C4-2B (cell line): ENCODE measurements at regions not wholly inside any gene's neighbourhood (a gene's known extent, or its start where the extent isn't known, plus 50 kb on each side); places are given as distances from the start of the nearest gene placed in this dataset.
"Not testable (repeated sequence)": the region's sequence is repeated elsewhere in the genome, so short reads cannot be mapped to it uniquely, and the experiment has no call there.

ENCODE experiments used
- H3K27ac ChIP-seq: fragments of 450-650 bp; 2 replicates; pipeline ENCODE4 v1.5.1; 2017
- ZFX ChIP-seq: fragments of 450-650 bp; IDR thresholded peaks from 2 replicates; pipeline ENCODE4 v1.6.1; 2017
- TF ChIP-seq, protein P1 (sequence below): fragments of 450-650 bp; conservative IDR thresholded peaks from 2 replicates; pipeline ENCODE4 v1.5.1; 2017; ENCODE audit warnings: mild to moderate bottlenecking

DNA sequence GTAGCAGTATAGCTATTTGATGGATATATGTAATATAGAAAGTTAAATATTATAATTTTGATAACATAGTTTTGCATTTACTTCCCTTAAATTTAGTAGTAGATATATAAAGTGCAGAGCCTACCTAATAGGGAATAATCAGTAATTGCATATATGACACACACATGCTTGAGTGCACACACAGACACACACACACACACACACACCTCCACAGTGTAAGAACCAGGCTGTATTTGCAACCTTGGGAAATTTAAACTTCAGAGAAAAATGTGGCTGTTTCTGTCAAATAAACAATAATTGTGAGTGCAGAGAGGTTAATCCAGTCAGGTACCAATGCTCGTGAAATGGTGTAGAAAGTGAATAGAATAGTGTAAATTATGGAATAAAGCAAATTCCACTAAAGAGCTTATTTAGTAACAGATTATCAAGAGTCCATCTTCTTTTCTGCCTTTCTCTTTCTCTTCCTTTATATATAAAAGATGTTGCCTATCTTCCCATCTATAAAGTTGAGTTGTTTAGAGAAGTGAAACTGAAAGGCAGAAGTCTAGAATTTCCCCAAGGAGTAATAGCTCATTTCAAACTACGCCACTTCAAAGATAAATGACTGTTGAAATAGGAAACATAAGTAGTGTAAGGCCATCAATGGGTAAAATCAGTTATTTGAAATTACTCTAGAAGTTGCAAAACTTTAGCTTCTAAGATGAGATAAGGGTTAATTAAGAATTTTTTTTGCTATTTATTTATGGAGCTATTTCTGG lies 273.7 kb downstream of the SRGAP2C start:
- no peak overlapping the region for H3K27ac ChIP-seq
- TF ChIP-seq, protein P1, sequence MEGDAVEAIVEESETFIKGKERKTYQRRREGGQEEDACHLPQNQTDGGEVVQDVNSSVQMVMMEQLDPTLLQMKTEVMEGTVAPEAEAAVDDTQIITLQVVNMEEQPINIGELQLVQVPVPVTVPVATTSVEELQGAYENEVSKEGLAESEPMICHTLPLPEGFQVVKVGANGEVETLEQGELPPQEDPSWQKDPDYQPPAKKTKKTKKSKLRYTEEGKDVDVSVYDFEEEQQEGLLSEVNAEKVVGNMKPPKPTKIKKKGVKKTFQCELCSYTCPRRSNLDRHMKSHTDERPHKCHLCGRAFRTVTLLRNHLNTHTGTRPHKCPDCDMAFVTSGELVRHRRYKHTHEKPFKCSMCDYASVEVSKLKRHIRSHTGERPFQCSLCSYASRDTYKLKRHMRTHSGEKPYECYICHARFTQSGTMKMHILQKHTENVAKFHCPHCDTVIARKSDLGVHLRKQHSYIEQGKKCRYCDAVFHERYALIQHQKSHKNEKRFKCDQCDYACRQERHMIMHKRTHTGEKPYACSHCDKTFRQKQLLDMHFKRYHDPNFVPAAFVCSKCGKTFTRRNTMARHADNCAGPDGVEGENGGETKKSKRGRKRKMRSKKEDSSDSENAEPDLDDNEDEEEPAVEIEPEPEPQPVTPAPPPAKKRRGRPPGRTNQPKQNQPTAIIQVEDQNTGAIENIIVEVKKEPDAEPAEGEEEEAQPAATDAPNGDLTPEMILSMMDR: no peak
- no peak for TF ChIP-seq ZFX

DNA sequence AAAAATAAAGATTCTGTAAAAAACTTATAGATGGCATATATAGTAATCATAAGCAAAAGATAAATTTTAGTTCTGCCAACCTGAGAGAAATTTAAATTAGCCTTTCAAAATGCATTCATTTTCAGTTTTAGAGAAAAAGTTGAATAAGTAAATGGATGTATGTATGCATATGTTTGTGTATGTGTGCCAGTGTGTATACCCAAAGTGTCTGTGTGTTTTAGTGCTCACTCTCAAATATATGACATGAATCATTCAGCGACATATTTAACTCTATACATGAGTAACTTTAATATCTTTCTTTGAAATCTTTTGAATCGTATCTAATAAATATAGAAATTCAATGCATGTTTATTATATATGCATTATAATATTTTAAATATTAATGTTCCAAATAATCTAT lies 274.5 kb downstream of the SRGAP2C start:
- H3K27ac ChIP-seq: no peak overlapping the region
- TF ChIP-seq, protein P1: no peak
- no peak for TF ChIP-seq ZFX

DNA sequence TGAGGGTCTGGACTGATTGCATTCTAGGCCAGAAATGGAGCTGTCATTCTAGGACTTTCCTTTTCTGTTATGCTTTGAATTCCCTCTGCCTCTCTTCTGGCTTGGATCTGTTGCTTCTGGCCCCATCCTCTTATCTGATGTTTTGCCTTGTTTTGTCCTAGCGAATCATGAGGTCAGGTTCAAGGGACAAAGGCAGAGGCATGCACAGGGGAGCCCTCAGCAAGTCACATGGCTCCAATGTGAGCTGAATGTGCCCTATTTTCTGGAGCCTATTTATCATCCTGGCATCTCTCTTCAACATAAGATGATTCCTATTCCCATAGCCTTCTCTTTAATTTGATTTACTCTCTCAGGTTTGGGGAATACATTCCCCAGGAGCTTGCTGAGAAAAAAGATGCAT lies 284.6 kb downstream of the SRGAP2C start:
- H3K27ac ChIP-seq: not testable (repeated sequence)

DNA sequence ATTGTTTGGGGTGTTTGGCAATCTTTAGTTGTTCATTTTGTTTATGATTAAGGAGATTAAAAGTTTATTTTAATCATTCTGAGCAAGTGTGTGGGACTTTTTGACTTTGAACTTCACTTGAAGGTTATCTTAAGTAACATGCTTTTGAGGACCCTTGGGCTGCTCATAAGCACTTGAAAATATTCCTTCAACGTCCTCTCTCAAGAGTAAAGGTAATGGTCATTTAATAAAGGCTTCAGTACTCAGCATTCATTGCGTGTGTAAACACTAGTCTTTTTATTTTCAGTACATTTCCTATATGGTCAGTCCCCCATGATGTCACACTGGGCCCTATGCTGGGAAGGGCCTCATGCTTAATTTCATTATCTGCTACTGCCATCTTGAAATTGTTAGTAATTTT lies 285.6 kb downstream of the SRGAP2C start:
- H3K27ac ChIP-seq: not testable (repeated sequence)

DNA sequence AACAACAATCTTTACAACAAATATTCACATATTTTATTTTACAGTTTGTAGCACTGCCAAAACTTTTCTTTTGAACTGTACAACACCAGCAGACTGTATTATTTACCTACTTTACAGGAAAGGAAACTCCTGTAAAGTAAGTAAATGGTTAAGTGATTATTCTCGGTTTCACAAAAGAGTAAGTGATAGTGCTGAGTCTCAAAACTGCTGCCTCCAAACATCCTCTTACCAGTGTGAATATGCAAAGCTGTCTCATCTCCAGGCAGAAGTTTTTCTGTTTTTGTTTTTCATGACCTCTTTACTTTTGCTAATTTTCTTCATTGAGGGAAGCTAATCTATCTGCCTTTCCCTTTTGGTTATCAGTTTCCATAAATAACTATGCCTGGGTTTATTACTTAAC lies 286.7 kb downstream of the SRGAP2C start:
- TF ChIP-seq ZFX: no peak
- TF ChIP-seq, protein P1: no peak
- no peak overlapping the region for H3K27ac ChIP-seq

DNA sequence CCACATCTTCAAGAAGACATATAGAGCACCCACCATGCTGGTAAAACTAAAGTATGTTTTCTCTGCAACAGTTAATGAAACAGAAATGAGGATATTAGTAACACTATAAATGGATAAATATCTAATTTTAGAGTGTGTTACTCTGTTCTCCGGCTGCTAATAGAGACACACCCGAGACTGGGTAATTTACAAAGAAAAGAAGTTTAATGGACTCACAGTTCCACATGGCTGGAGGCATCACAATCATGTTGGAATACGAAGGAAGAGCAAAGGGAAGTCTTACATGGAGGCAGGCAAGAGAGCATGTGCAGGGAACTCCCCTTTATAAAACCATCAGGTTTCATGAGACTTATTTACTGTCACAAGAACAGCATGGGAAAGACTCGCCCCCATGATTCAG lies 287.2 kb downstream of the SRGAP2C start:
- TF ChIP-seq ZFX: no peak
- TF ChIP-seq, protein P1: no peak
- no peak overlapping the region for H3K27ac ChIP-seq

DNA sequence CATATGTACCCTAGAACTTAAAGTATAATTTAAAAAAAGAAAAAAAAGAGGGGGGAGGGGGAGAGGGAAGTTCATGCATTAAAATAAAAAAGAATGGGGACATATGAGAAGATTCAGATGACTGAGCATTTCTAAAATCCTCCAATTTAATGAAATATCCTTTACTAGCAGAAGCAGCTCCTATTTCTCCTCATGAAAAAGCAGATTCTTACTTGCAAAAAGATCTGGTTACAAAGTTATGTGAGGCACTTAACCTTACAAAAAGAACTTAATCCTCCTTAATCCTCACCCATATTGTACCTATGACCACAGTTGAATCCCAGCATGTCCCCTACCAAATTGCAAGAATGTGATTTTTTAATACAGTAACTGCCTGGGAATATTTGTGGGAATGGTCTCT lies 298.5 kb downstream of the SRGAP2C start:
- H3K27ac ChIP-seq: no peak overlapping the region

DNA sequence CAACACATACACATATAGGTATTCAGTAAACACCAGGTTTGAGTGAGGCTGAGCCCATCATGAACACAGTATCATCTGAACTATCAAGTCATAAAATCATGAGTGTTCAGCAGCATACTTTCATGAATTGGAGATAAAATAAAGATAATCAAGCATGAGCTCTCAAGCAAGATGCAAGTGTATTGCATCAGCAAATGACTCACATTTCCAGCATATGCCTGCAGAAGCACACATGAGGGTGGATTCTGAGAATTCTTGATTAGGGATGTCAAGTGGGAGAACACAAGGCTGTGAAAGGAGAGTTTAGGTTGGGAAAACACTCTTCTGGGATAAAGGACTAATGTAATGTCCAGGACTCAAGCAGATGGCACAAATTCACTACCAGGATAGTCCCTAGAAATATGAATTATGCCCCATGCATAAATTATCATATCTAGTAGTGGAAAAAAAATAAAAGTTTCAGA lies 299.2 kb downstream of the SRGAP2C start:
- TF ChIP-seq, protein P1: no peak
- TF ChIP-seq ZFX: no peak
- no peak overlapping the region for H3K27ac ChIP-seq

More for the DNA sequence above, 298.5 kb downstream of the SRGAP2C start:
- TF ChIP-seq, protein P1: no peak
- TF ChIP-seq ZFX: no peak

DNA sequence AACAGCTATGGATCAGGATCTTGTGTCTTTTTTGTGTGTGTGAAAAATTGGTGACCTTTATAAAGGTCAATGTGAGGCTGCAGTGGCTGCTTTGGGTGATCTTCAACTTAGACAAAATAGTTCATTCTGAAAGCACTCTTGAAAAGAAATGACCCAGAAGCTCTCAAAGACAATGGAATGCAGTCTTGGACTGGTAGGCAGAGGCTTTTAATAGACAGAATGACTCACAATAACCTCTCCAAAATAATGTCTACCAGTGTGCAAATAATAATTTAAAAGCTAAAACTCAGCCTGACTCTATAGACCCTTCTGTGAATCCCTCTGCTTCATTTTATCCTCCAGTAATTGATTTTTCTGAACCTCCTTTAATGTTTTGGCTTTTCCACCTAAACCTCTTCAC lies 310.0 kb downstream of the SRGAP2C start:
- H3K27ac ChIP-seq: not testable (repeated sequence)

DNA sequence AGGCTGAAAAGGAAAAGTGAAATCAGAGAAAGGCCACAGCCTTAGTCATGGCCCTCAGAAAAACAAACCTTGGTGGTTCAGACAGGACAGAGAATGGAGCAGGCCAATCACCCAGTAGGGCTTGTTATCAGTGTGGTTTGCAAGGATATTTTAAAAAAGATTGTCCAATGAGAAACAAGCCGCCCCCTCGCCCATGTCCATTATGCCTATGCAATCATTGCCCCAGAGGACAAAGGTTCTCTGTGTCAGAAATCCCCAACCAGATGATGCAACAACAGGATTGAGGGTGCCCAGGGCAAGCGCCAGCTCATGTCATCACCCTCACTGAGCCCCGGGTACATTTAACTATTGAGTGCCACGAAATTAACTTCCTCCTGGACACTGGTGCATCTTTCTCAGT lies 326.7 kb downstream of the SRGAP2C start:
- H3K27ac ChIP-seq: not testable (repeated sequence)

DNA sequence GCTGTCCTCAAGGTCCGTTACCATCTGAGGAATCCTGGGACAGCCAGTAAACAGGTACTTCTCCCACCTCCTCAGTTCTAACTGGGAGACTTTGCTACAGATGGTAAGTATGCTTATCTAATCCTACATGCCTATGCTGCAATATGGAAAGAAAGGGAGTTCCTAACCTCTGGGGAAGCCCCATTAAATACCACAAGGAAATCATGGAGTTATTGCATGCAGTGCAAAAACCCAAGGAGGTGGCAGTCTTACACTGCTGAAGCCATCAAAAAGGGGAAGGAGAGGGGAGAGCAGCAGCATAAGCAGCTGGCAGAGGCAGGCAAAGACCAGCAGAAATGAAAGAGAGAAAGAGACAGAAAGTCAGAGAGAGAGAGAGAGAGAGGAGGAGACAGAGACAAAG lies 327.1 kb downstream of the SRGAP2C start:
- not testable (repeated sequence) for H3K27ac ChIP-seq
